HG03066 (cell line): ENCODE measurements at regions not wholly inside any gene's neighbourhood (a gene's known extent, or its start where the extent isn't known, plus 50 kb on each side); places are given as distances from the start of the nearest gene placed in this dataset.
"Not testable (repeated sequence)": the region's sequence is repeated elsewhere in the genome, so short reads cannot be mapped to it uniquely, and the experiment has no call there.

Source experiments
- ATAC-seq: cut with Tn5 transposase; IDR thresholded peaks from one replicate; pipeline ENCODE4 v1.9.1; 2021; ENCODE audit warnings: low read depth; ENCODE audit not compliant: unreplicated experiment

GRCh38 chr5:27125856-27126255, 87.5 kb upstream of the CDH9 start:
- ATAC-seq: no peak

DNA sequence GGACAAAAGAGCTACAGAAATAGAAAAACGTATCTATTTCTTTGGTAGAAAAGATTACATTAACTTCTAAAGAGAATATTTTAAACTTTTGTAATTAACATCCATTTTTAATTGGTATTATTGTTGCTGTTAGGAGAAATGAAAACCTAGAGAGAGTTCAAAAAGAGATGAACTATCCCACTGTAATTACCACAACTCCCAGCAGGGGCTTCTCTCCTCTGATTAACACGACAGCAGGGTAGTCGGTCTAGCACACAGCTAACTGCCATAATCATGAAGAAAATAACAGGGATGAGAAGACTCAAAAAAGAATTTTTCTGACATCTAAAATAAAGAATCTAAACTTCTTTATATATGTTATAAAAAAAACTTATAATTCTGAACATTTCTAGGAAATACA, 86.2 kb upstream of the CDH9 start:
- no peak for ATAC-seq

DNA sequence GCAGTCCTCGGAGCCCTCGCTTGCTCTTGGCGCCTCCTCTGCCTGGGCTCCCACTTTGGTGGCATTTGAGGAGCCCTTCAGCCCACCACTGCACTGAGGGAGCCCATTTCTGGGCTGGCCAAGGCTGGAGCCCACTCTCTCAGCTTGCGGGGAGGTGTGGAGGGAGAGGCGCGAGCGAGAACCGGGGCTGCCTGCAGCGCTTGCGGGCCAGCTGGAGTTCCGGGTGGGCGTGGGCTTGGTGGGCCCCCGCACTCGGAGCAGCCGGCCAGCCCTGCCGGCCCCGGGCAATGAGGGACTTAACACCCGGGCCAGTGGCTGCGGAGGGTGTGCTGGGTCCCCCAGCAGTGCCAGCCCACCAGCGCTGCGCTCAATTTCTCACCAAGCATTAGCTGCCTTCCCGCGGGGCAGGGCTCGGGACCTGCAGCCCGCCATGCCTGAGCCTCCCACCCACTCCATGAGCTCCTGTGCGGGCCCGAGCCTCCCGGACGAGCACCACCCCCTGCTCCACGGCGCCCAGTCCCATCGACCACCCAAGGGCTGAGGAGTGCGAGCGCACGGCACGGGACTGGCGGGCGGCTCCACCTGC, 81.4 kb upstream of the CDH9 start:
- ATAC-seq: not testable (repeated sequence)

DNA sequence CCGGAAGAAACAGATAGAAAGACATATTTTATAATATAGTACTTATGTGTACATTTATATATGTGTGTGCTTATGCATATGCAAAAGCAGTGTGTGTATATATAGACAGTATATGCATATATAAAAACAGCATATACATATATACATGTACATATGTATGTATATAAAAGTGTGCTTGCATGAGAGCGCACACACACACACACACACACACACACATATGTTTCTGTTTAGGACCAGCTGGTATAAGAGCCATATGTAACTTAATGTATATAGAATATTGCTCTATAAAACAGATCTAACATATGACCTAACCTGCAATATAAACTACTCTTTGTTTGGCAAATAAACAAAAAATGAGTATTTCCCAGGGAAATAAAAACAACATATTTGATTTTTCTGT, 65.1 kb upstream of the CDH9 start:
- no peak for ATAC-seq

GRCh38 chr5:27095761-27096160, 57.4 kb upstream of the CDH9 start:
- ATAC-seq: not testable (repeated sequence)

- no peak for ATAC-seq
Observed at GRCh38 chr5:27093279-27093678, 54.9 kb upstream of the CDH9 start.

DNA sequence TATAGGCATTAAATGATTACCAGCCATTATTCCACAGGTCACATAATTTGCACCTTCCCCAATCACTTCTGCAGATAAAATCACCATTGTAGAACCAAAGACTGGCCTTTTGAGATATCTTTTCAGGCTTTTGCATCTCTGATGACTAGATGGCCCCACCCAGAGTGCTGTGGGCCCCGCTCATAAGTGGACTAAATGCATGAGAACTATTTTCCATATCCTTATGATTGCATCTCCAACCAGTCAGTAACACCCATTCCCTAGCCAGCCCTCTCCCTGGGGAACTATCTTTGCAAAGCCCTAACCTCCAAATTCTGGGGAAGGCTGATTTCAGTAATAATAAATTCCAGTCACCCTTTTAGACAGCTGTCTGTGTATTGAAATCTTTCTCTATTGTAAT, 53.5 kb upstream of the CDH9 start:
- ATAC-seq: no peak

- not testable (repeated sequence) for ATAC-seq
Observed at GRCh38 chr5:27088822-27089221, 50.4 kb upstream of the CDH9 start.
